Neural crest cell (in vitro differentiated cells): ENCODE measurements at regions not wholly inside any gene's neighbourhood (a gene's known extent, or its start where the extent isn't known, plus 50 kb on each side); places are given as distances from the start of the nearest gene placed in this dataset.

Experiments
- DNase-seq: peaks from one replicate; pipeline ENCODE4 v3.0.0; 2021; ENCODE audit warnings: low read depth, mixed read lengths, low spot score
- H3K27ac Mint-ChIP-seq: one replicate; pipeline ENCODE4 v1.8.0; 2021; ENCODE audit warnings: mild to moderate bottlenecking, mixed read lengths; ENCODE audit not compliant: unreplicated experiment
- H3K27me3 Mint-ChIP-seq: 2 replicates; pipeline ENCODE4 v1.8.0; 2021; ENCODE audit warnings: low read depth, mild to moderate bottlenecking, mixed read lengths
- H3K36me3 Mint-ChIP-seq: 2 replicates; pipeline ENCODE4 v1.8.0; 2021; ENCODE audit warnings: low read depth, mild to moderate bottlenecking, mixed read lengths
- H3K4me1 Mint-ChIP-seq: 2 replicates; pipeline ENCODE4 v1.8.0; 2021; ENCODE audit warnings: mixed read lengths
- H3K4me3 Mint-ChIP-seq: one replicate; pipeline ENCODE4 v1.8.0; 2021; ENCODE audit warnings: mild to moderate bottlenecking, mixed read lengths
- H3K9me3 Mint-ChIP-seq: 2 replicates; pipeline ENCODE4 v1.8.0; 2021; ENCODE audit warnings: mixed read lengths
- CTCF ChIP-seq: fragments of 200-600 bp; sonication (generic); conservative IDR thresholded peaks from 2 replicates; pipeline ENCODE4 v1.5.0; 2021; ENCODE audit warnings: antibody characterized with exemption, mild to moderate bottlenecking

GRCh38 chr13:85544756-85545155 lies 254.5 kb downstream of the SLITRK6 start:
- Mint-ChIP-seq H3K9me3 (peaks cover 7% of the 10 kb centered on the region), H3K27me3 (no peaks in the 10 kb centered on the region), H3K27ac (no peak overlapping the region), H3K4me1 (no peaks in the 10 kb centered on the region), H3K36me3 (peaks cover 5% of the 10 kb centered on the region), H3K4me3 (no peak overlapping the region)
- DNase-seq: no peak
- no peak for TF ChIP-seq CTCF

- H3K36me3 Mint-ChIP-seq: no peaks in the 10 kb centered on the region
- no peaks in the 10 kb centered on the region for H3K27me3 Mint-ChIP-seq
- no peaks in the 10 kb centered on the region for H3K4me1 Mint-ChIP-seq
- no peak for TF ChIP-seq CTCF
- H3K9me3 Mint-ChIP-seq: no peaks in the 10 kb centered on the region
- H3K4me3 Mint-ChIP-seq: no peak overlapping the region
- no peak for DNase-seq
- H3K27ac Mint-ChIP-seq: no peak overlapping the region
These were observed 256.1 kb downstream of the SLITRK6 start for GRCh38 chr13:85543144-85543543.

GRCh38 chr13:85541476-85541875 lies 257.7 kb downstream of the SLITRK6 start:
- no peak overlapping the region for H3K27ac Mint-ChIP-seq
- no peak overlapping the region for H3K4me3 Mint-ChIP-seq
- H3K9me3 Mint-ChIP-seq: no peaks in the 10 kb centered on the region
- H3K27me3 Mint-ChIP-seq: no peaks in the 10 kb centered on the region
- DNase-seq: no peak
- H3K4me1 Mint-ChIP-seq: no peaks in the 10 kb centered on the region
- TF ChIP-seq CTCF: no peak
- no peaks in the 10 kb centered on the region for H3K36me3 Mint-ChIP-seq

GRCh38 chr13:85538957-85539356 lies 260.3 kb downstream of the SLITRK6 start:
- H3K4me3 Mint-ChIP-seq: no peak overlapping the region
- TF ChIP-seq CTCF: no peak
- no peaks in the 10 kb centered on the region for H3K27me3 Mint-ChIP-seq
- no peaks in the 10 kb centered on the region for H3K36me3 Mint-ChIP-seq
- H3K27ac Mint-ChIP-seq: no peak overlapping the region
- DNase-seq: no peak
- no peaks in the 10 kb centered on the region for H3K4me1 Mint-ChIP-seq
- H3K9me3 Mint-ChIP-seq: no peaks in the 10 kb centered on the region

- TF ChIP-seq CTCF: no peak
- no peaks in the 10 kb centered on the region for H3K36me3 Mint-ChIP-seq
- no peaks in the 10 kb centered on the region for H3K9me3 Mint-ChIP-seq
- peaks cover 8% of the 10 kb centered on the region for H3K4me1 Mint-ChIP-seq
- H3K4me3 Mint-ChIP-seq: no peak overlapping the region
- H3K27ac Mint-ChIP-seq: no peak overlapping the region
- no peak for DNase-seq
- H3K27me3 Mint-ChIP-seq: no peaks in the 10 kb centered on the region
These were observed 261.6 kb downstream of the SLITRK6 start for GRCh38 chr13:85537601-85538000.

- Mint-ChIP-seq H3K36me3 (no peaks in the 10 kb centered on the region), H3K4me3 (no peak overlapping the region), H3K4me1 (peaks cover 8% of the 10 kb centered on the region), H3K27me3 (no peaks in the 10 kb centered on the region), H3K9me3 (no peaks in the 10 kb centered on the region), H3K27ac (no peak overlapping the region)
- TF ChIP-seq CTCF: no peak
- no peak for DNase-seq
These were observed 262.5 kb downstream of the SLITRK6 start for GRCh38 chr13:85536706-85537105.
